ENCODE measurements at regions not wholly inside any gene's neighbourhood (a gene's known extent, or its start where the extent isn't known, plus 50 kb on each side); places are given as distances from the start of the nearest gene placed in this dataset.

DNA sequence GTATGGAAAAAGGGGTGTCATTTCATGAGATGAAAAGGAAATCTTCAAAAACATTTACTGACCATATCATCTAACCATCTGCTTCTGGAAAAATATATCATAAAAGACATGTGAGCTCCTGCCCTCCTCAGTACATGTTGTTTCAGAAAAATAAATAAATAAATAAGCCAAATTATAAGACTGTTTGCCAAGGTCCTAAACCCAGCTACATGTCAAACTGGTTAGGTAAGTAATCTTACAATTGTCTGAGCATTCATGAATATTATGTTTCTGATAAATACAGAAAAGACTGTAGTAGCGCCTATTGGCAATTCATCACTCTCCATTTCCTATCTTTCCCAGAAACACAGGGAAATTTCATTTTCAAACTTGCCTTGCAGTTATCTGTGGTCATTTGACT lies 138.9 kb upstream of the SETBP1 start:
- TF ChIP-seq, protein P1, sequence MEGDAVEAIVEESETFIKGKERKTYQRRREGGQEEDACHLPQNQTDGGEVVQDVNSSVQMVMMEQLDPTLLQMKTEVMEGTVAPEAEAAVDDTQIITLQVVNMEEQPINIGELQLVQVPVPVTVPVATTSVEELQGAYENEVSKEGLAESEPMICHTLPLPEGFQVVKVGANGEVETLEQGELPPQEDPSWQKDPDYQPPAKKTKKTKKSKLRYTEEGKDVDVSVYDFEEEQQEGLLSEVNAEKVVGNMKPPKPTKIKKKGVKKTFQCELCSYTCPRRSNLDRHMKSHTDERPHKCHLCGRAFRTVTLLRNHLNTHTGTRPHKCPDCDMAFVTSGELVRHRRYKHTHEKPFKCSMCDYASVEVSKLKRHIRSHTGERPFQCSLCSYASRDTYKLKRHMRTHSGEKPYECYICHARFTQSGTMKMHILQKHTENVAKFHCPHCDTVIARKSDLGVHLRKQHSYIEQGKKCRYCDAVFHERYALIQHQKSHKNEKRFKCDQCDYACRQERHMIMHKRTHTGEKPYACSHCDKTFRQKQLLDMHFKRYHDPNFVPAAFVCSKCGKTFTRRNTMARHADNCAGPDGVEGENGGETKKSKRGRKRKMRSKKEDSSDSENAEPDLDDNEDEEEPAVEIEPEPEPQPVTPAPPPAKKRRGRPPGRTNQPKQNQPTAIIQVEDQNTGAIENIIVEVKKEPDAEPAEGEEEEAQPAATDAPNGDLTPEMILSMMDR (IDR thresholded peaks at IDR 0.05): no peak
- no peak for TF ChIP-seq EP300 (IDR thresholded peaks at IDR 0.05)
- TF ChIP-seq POLR2AphosphoS5 (IDR thresholded peaks at IDR 0.05): no peak
- no peak for TF ChIP-seq POLR2A (IDR thresholded peaks at IDR 0.05)
